Liver (tissue), 3 donors: ENCODE measurements at regions not wholly inside any gene's neighbourhood (a gene's known extent, or its start where the extent isn't known, plus 50 kb on each side); places are given as distances from the start of the nearest gene placed in this dataset.

Source experiments
- CTCF ChIP-seq: fragments of 150-350 bp; IDR thresholded peaks from 2 replicates; pipeline ENCODE4 v1.5.1; 2017; ENCODE audit warnings: improper control_type of control experiment, low read depth, low read length; ENCODE audit not compliant: missing input control
- GABPA ChIP-seq, 2 donors: IDR thresholded peaks in 1 of 2; conservative IDR thresholded peaks in 1 of 2; 2 replicates each; pipeline ENCODE4 v1.6.1; 2016; ENCODE audit warnings: antibody characterized with exemption in 2 of 2, mild to moderate bottlenecking in 1 of 2, moderate library complexity in 1 of 2
- JUND ChIP-seq, 2 donors: IDR thresholded peaks; 2 replicates each; pipeline ENCODE4 v1.6.1; 2016; ENCODE audit warnings: antibody characterized with exemption in 2 of 2
- NR2F2 ChIP-seq: IDR thresholded peaks from 2 replicates; pipeline ENCODE4 v1.6.1; 2016; ENCODE audit warnings: antibody characterized with exemption
- RAD21 ChIP-seq, 2 donors: IDR thresholded peaks; 2 replicates each; pipeline ENCODE4 v1.6.1; 2016; ENCODE audit warnings: antibody characterized with exemption in 2 of 2, mild to moderate bottlenecking in 2 of 2
- REST ChIP-seq: IDR thresholded peaks from 2 replicates; pipeline ENCODE4 v1.6.1; 2016; ENCODE audit warnings: antibody characterized with exemption, mild to moderate bottlenecking
- TAF1 ChIP-seq: conservative IDR thresholded peaks from 2 replicates; pipeline ENCODE4 v1.6.1; 2016; ENCODE audit warnings: antibody characterized with exemption, mild to moderate bottlenecking
- YY1 ChIP-seq: IDR thresholded peaks from 2 replicates; pipeline ENCODE4 v1.6.1; 2016; ENCODE audit warnings: antibody characterized with exemption, mild to moderate bottlenecking
- ZBTB33 ChIP-seq: IDR thresholded peaks from 2 replicates; pipeline ENCODE4 v1.6.1; 2016; ENCODE audit warnings: antibody characterized with exemption
- TF ChIP-seq, protein P1 (sequence below): IDR thresholded peaks from 2 replicates; pipeline ENCODE4 v1.6.1; 2016; ENCODE audit warnings: antibody characterized with exemption
- donor health status: healthy.
- donor health status: healthy.

- TF ChIP-seq TAF1 (no peak), JUND (IDR thresholded peaks at IDR 0.05) (no peak), CTCF (no peak), ZBTB33 (no peak), REST (no peak), YY1 (no peak), GABPA (IDR thresholded peaks at IDR 0.05 in 1 of 2, conservative IDR thresholded peaks at IDR 0.05 in 1 of 2) (no peak), RAD21 (IDR thresholded peaks at IDR 0.05) (no peak), NR2F2 (no peak)
- TF ChIP-seq, protein P1, sequence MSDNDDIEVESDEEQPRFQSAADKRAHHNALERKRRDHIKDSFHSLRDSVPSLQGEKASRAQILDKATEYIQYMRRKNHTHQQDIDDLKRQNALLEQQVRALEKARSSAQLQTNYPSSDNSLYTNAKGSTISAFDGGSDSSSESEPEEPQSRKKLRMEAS, result no peak
Observed at GRCh38 chr5:120016717-120017382, 387.5 kb downstream of the FAM170A start.
